ENCODE measurements at regions not wholly inside any gene's neighbourhood (a gene's known extent, or its start where the extent isn't known, plus 50 kb on each side); places are given as distances from the start of the nearest gene placed in this dataset.

DNA sequence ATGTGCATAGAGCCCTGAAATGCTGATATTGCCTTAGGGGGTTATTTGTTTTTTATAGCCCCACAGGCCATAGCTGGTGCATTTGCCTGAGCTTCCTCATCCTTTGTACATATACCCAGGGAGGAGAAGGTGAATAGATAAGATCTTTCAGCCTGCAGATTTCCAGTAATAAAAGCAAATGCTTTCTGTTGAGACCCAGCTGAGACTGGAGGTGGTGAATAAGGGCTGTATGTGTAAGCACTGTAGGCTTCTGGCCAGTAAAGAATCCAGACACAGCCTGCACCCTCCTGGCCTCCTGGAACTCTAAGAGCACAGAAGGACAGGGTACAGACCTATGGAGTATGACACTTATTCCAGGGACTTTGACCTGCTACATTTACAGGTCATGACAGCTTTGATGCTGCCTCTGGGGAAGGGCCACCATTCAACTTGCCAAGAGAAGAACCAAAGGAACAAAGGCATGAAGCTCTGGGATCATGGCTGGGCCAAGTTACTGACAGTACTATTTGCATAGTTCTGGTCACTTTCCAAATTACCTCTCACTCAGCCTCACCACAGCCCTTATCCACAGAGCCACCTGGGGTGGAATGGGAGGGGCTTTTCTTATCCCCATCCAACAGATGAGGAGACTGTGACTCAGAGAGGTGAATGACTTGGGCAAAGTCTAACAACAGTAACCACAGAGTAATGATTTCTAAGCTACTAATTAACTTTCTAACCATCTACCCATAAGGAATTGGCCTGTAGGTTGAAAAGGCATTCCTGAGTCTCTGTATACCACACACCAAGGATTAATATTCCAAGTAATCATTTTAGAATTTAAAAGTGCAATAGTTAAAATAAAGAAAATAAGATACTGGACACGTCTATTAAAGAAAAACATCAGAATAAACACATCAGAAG is 604.5 kb upstream of the KLF4 start:
- H3K9me3 ChIP-seq: no peaks in the 10 kb centered on the region
- intact Hi-C loops (cut with DNase I): no loop called here
- H3K4me3 ChIP-seq: no peak overlapping the region
- no peaks in the 10 kb centered on the region for H3K27me3 ChIP-seq (ENCODE audit: low read depth)
- ATAC-seq: no peak
- H3K4me1 ChIP-seq: no peaks in the 10 kb centered on the region
- no peaks in the 10 kb centered on the region for H3K36me3 ChIP-seq
- no peak for DNase-seq
- TF ChIP-seq, protein P1, sequence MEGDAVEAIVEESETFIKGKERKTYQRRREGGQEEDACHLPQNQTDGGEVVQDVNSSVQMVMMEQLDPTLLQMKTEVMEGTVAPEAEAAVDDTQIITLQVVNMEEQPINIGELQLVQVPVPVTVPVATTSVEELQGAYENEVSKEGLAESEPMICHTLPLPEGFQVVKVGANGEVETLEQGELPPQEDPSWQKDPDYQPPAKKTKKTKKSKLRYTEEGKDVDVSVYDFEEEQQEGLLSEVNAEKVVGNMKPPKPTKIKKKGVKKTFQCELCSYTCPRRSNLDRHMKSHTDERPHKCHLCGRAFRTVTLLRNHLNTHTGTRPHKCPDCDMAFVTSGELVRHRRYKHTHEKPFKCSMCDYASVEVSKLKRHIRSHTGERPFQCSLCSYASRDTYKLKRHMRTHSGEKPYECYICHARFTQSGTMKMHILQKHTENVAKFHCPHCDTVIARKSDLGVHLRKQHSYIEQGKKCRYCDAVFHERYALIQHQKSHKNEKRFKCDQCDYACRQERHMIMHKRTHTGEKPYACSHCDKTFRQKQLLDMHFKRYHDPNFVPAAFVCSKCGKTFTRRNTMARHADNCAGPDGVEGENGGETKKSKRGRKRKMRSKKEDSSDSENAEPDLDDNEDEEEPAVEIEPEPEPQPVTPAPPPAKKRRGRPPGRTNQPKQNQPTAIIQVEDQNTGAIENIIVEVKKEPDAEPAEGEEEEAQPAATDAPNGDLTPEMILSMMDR (IDR thresholded peaks at IDR 0.05): no peak
- no peak overlapping the region for H3K27ac ChIP-seq

DNA sequence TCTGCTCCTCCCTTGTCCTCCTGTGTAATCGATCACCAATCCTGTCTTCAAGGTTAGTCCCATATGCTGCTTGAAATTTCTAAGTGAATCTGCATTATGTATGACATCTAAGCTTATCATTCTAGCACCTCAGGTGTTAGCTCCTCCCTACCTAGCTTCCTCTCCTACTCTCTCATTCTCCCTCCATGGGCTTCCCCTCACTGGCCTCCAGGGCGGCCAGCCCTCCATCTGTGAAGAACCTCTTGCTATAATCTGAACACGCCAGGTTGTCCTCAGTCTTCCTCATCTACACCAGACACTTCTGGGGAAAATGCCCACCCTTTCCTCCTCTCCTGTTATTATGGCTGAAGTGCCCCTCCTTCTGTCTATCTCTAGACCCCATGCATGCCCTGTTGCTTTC is 599.3 kb upstream of the KLF4 start:
- intact Hi-C loops (cut with DNase I): no loop called here
- no peak for ATAC-seq
- Histone ChIP-seq H3K9me3 (no peaks in the 10 kb centered on the region), H3K4me1 (no peaks in the 10 kb centered on the region), H3K27me3 (ENCODE audit: low read depth) (no peaks in the 10 kb centered on the region), H3K27ac (no peak overlapping the region), H3K36me3 (no peaks in the 10 kb centered on the region), H3K4me3 (no peak overlapping the region)
- no peak for DNase-seq
- TF ChIP-seq, protein P1 (IDR thresholded peaks at IDR 0.05): no peak

DNA sequence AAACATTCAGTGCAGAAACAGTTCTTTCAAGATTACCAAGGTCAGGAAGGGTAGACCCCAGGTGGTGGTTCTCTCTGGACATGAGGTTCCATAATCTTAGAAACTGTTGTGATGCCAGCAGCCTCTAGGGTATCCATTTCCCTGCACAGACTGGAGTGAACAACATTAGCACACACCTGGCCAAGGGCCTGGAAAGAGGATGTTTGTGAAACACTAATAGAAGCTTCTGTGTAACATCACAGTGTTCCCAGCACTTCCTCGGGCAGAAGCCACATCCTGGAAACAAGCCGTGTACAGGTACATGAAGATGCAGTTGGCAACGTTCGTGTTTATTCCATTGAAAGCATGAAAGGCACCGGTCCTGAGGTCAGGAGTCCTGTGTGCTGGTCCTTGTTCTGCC is 598.2 kb upstream of the KLF4 start:
- Histone ChIP-seq H3K27me3 (ENCODE audit: low read depth) (no peaks in the 10 kb centered on the region), H3K27ac (no peak overlapping the region), H3K36me3 (no peaks in the 10 kb centered on the region), H3K4me3 (no peak overlapping the region), H3K4me1 (no peaks in the 10 kb centered on the region), H3K9me3 (no peaks in the 10 kb centered on the region)
- TF ChIP-seq, protein P1 (IDR thresholded peaks at IDR 0.05): no peak
- ATAC-seq: no peak
- no peak for DNase-seq
- intact Hi-C loops (cut with DNase I): no loop called here

DNA sequence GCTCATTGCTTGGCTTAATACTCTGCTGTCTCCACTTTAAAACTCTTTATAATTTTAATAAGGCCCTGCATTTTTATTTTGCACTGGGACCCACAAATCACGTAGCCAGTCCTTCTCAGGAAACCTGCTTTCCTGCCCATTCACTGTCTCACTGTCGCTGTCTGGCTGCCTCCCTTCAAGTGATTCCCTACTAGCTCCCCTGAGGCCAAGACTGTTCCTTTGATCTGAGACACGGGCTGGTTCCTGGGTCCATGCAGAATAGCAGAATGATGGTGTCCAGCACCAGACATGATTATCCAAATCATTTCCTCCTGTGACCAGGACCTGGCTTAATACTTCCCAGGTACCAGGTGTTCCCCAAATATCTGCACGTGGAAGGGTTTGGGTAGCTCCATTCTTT is 597.1 kb upstream of the KLF4 start:
- Histone ChIP-seq H3K4me3 (no peak overlapping the region), H3K27me3 (ENCODE audit: low read depth) (no peaks in the 10 kb centered on the region), H3K36me3 (no peaks in the 10 kb centered on the region), H3K4me1 (no peaks in the 10 kb centered on the region), H3K9me3 (no peaks in the 10 kb centered on the region), H3K27ac (no peak overlapping the region)
- DNase-seq: no peak
- no peak for ATAC-seq
- TF ChIP-seq, protein P1 (IDR thresholded peaks at IDR 0.05): no peak
- intact Hi-C loops (cut with DNase I): no loop called here

DNA sequence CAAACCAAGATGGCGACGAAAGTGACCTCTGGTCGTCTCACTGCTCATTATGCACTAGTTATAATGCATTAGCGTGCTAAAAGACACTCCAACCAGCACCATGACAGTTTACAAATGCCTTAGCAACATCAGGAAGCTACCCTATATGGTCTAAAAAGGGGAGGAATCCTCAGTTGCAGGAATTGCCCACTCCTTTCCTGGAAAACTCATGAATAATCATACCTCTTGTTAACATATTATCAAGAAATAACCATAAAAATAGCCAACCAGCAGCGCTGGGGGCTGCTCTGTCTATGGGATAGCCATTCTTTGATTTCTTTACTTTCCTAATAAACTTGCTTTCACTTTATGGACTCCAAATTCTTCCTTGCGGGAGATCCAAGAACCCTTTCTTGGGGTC is 595.7 kb upstream of the KLF4 start:
- Histone ChIP-seq H3K36me3 (no peaks in the 10 kb centered on the region), H3K4me3 (no peak overlapping the region), H3K27ac (no peak overlapping the region), H3K9me3 (no peaks in the 10 kb centered on the region), H3K27me3 (ENCODE audit: low read depth) (no peaks in the 10 kb centered on the region), H3K4me1 (no peaks in the 10 kb centered on the region)
- intact Hi-C loops (cut with DNase I): no loop called here
- TF ChIP-seq, protein P1 (IDR thresholded peaks at IDR 0.05): no peak
- no peak for ATAC-seq
- no peak for DNase-seq

Measured in lower lobe of right lung (tissue), 2 donors.